ENCODE measurements at regions not wholly inside any gene's neighbourhood (a gene's known extent, or its start where the extent isn't known, plus 50 kb on each side); places are given as distances from the start of the nearest gene placed in this dataset.

GRCh38 chr22:48923165-48923865 is 904.4 kb downstream of the BRD1 start:
- TF ChIP-seq EP300 (IDR thresholded peaks at IDR 0.05), result no peak
- TF ChIP-seq, protein P1, sequence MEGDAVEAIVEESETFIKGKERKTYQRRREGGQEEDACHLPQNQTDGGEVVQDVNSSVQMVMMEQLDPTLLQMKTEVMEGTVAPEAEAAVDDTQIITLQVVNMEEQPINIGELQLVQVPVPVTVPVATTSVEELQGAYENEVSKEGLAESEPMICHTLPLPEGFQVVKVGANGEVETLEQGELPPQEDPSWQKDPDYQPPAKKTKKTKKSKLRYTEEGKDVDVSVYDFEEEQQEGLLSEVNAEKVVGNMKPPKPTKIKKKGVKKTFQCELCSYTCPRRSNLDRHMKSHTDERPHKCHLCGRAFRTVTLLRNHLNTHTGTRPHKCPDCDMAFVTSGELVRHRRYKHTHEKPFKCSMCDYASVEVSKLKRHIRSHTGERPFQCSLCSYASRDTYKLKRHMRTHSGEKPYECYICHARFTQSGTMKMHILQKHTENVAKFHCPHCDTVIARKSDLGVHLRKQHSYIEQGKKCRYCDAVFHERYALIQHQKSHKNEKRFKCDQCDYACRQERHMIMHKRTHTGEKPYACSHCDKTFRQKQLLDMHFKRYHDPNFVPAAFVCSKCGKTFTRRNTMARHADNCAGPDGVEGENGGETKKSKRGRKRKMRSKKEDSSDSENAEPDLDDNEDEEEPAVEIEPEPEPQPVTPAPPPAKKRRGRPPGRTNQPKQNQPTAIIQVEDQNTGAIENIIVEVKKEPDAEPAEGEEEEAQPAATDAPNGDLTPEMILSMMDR (IDR thresholded peaks at IDR 0.05), result no peak
- no peak for TF ChIP-seq POLR2A (IDR thresholded peaks at IDR 0.05)
